ENCODE measurements at regions not wholly inside any gene's neighbourhood (a gene's known extent, or its start where the extent isn't known, plus 50 kb on each side); places are given as distances from the start of the nearest gene placed in this dataset.

- DNase-seq (ENCODE audit: low spot score in 2 of 2): no peak
- no peak overlapping the region for H3K4me3 ChIP-seq
- no peaks in the 10 kb centered on the region for H3K9me3 ChIP-seq
- in situ Hi-C loops (cut with MboI; ENCODE audit: low sequenced_read_pairs): no loop called here
- H3K4me1 ChIP-seq: peaks cover 25% of the 10 kb centered on the region
- H3K27me3 ChIP-seq (ENCODE audit: low read depth): no peaks in the 10 kb centered on the region
- no peaks in the 10 kb centered on the region for H3K36me3 ChIP-seq (replicated peaks)
These were observed 125.0 kb upstream of the THSD7A start for GRCh38 chr7:11956991-11957390.

DNA sequence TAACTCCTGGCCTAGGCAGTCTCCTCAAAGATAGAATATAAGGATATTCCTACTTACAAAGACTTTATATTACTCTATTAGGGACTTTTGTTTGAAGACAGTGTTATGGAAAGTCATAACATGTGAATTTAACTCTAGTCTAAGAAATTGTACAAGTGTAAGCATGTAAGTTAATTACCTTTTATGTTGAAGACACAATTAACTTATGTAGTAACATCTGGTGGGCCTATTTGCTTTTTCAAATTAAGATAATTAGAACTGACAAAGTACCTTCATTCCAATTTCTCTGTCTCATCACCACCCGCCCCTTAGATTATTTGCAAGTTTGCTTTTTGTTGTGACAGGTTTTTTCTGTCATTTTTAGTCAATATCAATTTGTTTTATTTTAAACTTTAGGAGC is 126.0 kb upstream of the THSD7A start:
- in situ Hi-C loops (cut with MboI; ENCODE audit: low sequenced_read_pairs): no loop called here
- Histone ChIP-seq H3K36me3 (replicated peaks) (no peaks in the 10 kb centered on the region), H3K9me3 (no peaks in the 10 kb centered on the region), H3K4me1 (peaks cover 25% of the 10 kb centered on the region), H3K27me3 (ENCODE audit: low read depth) (no peaks in the 10 kb centered on the region), H3K4me3 (no peak overlapping the region)
- no peak for DNase-seq (ENCODE audit: low spot score in 2 of 2)

- peak in 1 of 2 experiments; percentile 91 for DNase-seq (ENCODE audit: low spot score in 2 of 2)
- Histone ChIP-seq H3K4me3 (no peak overlapping the region), H3K4me1 (peaks cover 25% of the 10 kb centered on the region), H3K27me3 (ENCODE audit: low read depth) (no peaks in the 10 kb centered on the region), H3K36me3 (replicated peaks) (no peaks in the 10 kb centered on the region), H3K9me3 (no peaks in the 10 kb centered on the region)
- in situ Hi-C loops (cut with MboI; ENCODE audit: low sequenced_read_pairs): no loop called here
These were observed 127.1 kb upstream of the THSD7A start for GRCh38 chr7:11959121-11959520.

DNA sequence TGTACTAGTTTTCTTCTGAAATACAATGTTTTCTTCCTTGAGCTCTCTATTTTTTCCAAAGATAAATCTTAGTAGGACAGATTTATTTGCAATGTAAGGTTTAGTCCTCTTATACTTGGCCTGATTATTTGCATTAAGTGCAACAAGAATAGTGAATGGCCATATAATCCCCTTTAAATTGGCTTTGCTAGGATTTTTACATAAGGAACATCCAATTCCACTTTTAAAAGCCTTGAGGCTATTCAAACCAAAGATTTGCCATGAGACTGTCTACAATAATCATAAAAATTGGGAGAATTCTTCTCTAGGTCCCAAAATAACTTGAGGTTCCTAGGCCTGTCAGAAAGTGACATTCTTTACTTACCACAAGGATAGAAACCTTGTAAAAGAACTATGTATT is 128.6 kb upstream of the THSD7A start:
- Histone ChIP-seq H3K4me1 (peaks cover 25% of the 10 kb centered on the region), H3K36me3 (replicated peaks) (no peaks in the 10 kb centered on the region), H3K9me3 (no peaks in the 10 kb centered on the region), H3K27me3 (ENCODE audit: low read depth) (no peaks in the 10 kb centered on the region), H3K4me3 (no peak overlapping the region)
- DNase-seq (ENCODE audit: low spot score in 2 of 2): peak in 1 of 2 experiments; percentile 97
- in situ Hi-C loops (cut with MboI; ENCODE audit: low sequenced_read_pairs): no loop called here

DNA sequence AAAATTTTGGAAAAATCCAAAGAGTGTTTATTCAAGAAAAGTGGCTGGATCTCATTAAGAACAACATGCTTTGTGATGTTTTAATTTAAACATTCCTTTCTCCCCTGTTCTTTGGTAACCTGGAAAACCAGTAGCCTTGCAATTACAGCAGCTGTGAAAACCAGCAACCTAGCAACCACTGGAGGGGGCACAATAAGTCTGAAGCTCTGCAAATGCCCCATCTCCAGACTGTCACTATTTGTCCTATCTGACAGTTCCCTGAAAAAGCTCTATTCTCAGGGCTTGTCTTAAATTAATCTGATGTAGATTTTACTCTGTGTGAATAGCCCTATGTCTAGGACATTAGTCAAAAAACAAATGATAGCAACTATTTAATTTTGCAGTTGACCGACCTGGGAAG is 137.6 kb upstream of the THSD7A start:
- no peaks in the 10 kb centered on the region for H3K27me3 ChIP-seq (ENCODE audit: low read depth)
- in situ Hi-C loops (cut with MboI; ENCODE audit: low sequenced_read_pairs): no loop called here
- H3K9me3 ChIP-seq: peaks cover 5% of the 10 kb centered on the region; the same call in 1 of the 2 replicates
- H3K36me3 ChIP-seq (replicated peaks): no peaks in the 10 kb centered on the region
- H3K4me1 ChIP-seq: peaks cover 3% of the 10 kb centered on the region; the same call in 1 of the 2 replicates
- DNase-seq (ENCODE audit: low spot score in 2 of 2): peak in 1 of 2 experiments; percentile 26
- H3K4me3 ChIP-seq: no peak overlapping the region

- H3K9me3 ChIP-seq: peaks cover 5% of the 10 kb centered on the region; the same call in 1 of the 2 replicates
These were observed 138.1 kb upstream of the THSD7A start for GRCh38 chr7:11970132-11970531.

DNA sequence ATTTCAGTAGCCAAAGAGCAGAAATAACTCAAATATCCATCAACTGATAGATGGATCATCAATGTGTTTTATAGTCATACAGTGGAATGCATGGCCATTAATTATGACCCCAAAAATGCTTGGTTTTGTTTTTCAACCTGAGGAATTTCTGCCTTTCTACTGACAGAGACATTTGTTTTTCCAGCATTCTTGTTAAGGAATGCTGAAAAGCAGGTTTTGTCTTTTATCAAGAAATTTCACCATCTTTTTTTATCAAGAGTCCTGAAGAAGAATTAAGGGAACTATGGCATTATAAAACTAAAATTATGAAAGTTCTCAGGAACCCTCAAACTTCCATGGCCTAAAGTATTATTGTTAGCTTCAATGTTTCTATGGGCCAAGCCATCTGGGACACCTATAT is 153.4 kb upstream of the THSD7A start:
- in situ Hi-C loops (cut with MboI; ENCODE audit: low sequenced_read_pairs): no loop called here
- H3K36me3 ChIP-seq (replicated peaks): no peaks in the 10 kb centered on the region
- DNase-seq (ENCODE audit: low spot score in 2 of 2): no peak
- peaks cover 9% of the 10 kb centered on the region for H3K4me1 ChIP-seq
- H3K27me3 ChIP-seq (ENCODE audit: low read depth): no peaks in the 10 kb centered on the region
- H3K4me3 ChIP-seq: no peak overlapping the region
- H3K9me3 ChIP-seq: no peaks in the 10 kb centered on the region

More at GRCh38 chr7:11970132-11970531, 138.1 kb upstream of the THSD7A start:
- Histone ChIP-seq H3K36me3 (replicated peaks) (no peaks in the 10 kb centered on the region), H3K4me1 (peaks cover 3% of the 10 kb centered on the region; the same call in 1 of the 2 replicates), H3K4me3 (no peak overlapping the region), H3K27me3 (ENCODE audit: low read depth) (no peaks in the 10 kb centered on the region)
- in situ Hi-C loops (cut with MboI; ENCODE audit: low sequenced_read_pairs): no loop called here
- DNase-seq (ENCODE audit: low spot score in 2 of 2): peak; percentile 24 to 60

GRCh38 chr7:11985971-11986370 is 154.0 kb upstream of the THSD7A start:
- no peak overlapping the region for H3K4me3 ChIP-seq
- H3K36me3 ChIP-seq (replicated peaks): no peaks in the 10 kb centered on the region
- H3K27me3 ChIP-seq (ENCODE audit: low read depth): no peaks in the 10 kb centered on the region
- DNase-seq (ENCODE audit: low spot score in 2 of 2): no peak
- H3K4me1 ChIP-seq: peaks cover 9% of the 10 kb centered on the region
- no peaks in the 10 kb centered on the region for H3K9me3 ChIP-seq
- in situ Hi-C loops (cut with MboI; ENCODE audit: low sequenced_read_pairs): no loop called here

GRCh38 chr7:11988186-11988585 is 156.2 kb upstream of the THSD7A start:
- DNase-seq (ENCODE audit: low spot score in 2 of 2): no peak
- Histone ChIP-seq H3K27me3 (ENCODE audit: low read depth) (no peaks in the 10 kb centered on the region), H3K36me3 (replicated peaks) (no peaks in the 10 kb centered on the region), H3K9me3 (no peaks in the 10 kb centered on the region), H3K4me1 (peaks cover 9% of the 10 kb centered on the region), H3K4me3 (no peak overlapping the region)
- in situ Hi-C loops (cut with MboI; ENCODE audit: low sequenced_read_pairs): no loop called here

DNA sequence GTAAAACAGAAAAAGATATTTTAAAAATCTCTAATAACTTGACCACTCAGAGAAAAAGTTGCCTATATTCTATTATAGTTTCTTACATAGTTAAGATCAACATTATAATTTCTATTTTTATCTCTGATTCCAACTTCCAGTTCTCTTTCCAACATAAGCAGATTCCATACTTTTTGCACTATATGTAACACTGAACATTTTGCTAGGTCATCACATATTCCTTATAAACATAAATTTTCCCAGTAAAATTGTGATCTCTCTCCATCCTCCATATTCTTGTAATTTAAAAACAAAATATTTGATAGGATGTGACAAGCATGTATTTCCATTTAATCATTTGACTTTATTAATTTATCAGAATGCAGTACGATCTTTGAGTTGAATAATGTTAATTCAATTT is 170.4 kb upstream of the THSD7A start:
- in situ Hi-C loops (cut with MboI; ENCODE audit: low sequenced_read_pairs): no loop called here
- Histone ChIP-seq H3K4me1 (peaks cover 11% of the 10 kb centered on the region), H3K36me3 (replicated peaks) (no peaks in the 10 kb centered on the region), H3K4me3 (no peak overlapping the region), H3K9me3 (no peaks in the 10 kb centered on the region), H3K27me3 (ENCODE audit: low read depth) (no peaks in the 10 kb centered on the region)
- DNase-seq (ENCODE audit: low spot score in 2 of 2): no peak

DNA sequence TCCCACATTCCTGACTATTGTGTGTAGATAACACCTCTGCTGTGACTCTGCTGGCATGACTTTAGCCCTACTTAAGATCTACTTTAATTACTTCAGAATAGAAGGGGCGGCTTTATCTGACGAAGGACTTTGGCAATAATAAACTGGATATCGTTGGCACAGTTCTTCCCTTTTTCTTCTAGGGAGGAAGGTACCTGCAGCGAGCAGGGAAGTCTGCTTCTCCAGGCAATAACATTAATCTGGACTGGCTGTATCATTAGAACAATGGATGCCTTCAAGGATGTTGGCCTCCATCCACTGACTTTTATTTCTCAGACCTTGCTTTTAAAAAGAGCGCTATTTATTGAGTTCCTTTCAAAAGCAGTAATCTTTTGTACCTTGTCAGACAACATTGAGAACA is 172.6 kb upstream of the THSD7A start:
- H3K4me3 ChIP-seq: no peak overlapping the region
- no peaks in the 10 kb centered on the region for H3K9me3 ChIP-seq
- in situ Hi-C loops (cut with MboI; ENCODE audit: low sequenced_read_pairs): no loop called here
- peaks cover 25% of the 10 kb centered on the region for H3K4me1 ChIP-seq
- no peaks in the 10 kb centered on the region for H3K27me3 ChIP-seq (ENCODE audit: low read depth)
- peak in 1 of 2 experiments; percentile 54 for DNase-seq (ENCODE audit: low spot score in 2 of 2)
- H3K36me3 ChIP-seq (replicated peaks): no peaks in the 10 kb centered on the region

DNA sequence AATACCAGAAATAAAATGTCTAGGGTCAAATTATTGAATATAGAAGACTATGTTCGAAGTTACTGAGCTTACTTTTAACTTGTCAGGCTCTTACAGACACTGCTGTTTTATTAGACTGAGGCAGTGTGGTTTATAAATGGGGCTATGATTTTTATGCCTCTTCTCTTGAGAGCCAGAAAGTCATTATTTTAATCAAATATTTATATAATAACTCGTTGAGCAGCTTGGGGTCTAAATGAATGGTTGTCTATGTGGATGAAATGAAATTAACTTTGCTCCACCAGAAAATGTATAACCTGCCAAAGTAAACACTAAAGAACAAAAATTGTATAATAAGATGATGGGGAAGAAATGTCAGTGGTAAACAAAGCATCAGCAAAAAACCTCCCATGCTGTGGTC is 175.6 kb upstream of the THSD7A start:
- no peak overlapping the region for H3K4me3 ChIP-seq
- DNase-seq (ENCODE audit: low spot score in 2 of 2): no peak
- in situ Hi-C loops (cut with MboI; ENCODE audit: low sequenced_read_pairs): no loop called here
- no peaks in the 10 kb centered on the region for H3K27me3 ChIP-seq (ENCODE audit: low read depth)
- H3K36me3 ChIP-seq (replicated peaks): no peaks in the 10 kb centered on the region
- no peaks in the 10 kb centered on the region for H3K9me3 ChIP-seq
- H3K4me1 ChIP-seq: peaks cover 27% of the 10 kb centered on the region

DNA sequence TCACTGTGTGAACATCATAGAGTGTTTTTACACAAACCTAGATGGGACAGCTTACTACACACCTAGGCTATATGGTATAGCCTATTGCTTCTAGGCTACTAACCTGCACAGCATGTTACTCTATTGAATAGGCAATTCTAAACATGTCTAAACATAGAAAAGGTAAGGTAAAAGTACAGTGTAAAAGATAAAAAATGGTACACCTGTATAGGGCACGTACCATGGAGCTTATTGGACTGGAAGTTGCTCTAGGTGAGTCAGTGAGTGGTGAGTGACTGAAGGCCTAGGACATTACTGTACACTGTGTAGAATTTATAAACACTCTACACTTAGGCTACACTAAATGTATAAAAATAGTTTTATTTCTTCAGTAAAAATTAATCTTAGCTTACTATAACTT is 182.0 kb upstream of the THSD7A start:
- no peak overlapping the region for H3K4me3 ChIP-seq
- peaks cover 9% of the 10 kb centered on the region for H3K4me1 ChIP-seq
- H3K9me3 ChIP-seq: no peaks in the 10 kb centered on the region
- no peaks in the 10 kb centered on the region for H3K36me3 ChIP-seq (replicated peaks)
- DNase-seq (ENCODE audit: low spot score in 2 of 2): no peak
- in situ Hi-C loops (cut with MboI; ENCODE audit: low sequenced_read_pairs): no loop called here
- H3K27me3 ChIP-seq (ENCODE audit: low read depth): no peaks in the 10 kb centered on the region

GRCh38 chr7:12016439-12016838 is 184.4 kb upstream of the THSD7A start:
- in situ Hi-C loops (cut with MboI; ENCODE audit: low sequenced_read_pairs): no loop called here
- DNase-seq (ENCODE audit: low spot score in 2 of 2): no peak
- H3K27me3 ChIP-seq (ENCODE audit: low read depth): no peaks in the 10 kb centered on the region
- no peaks in the 10 kb centered on the region for H3K9me3 ChIP-seq
- peaks cover 6% of the 10 kb centered on the region for H3K4me1 ChIP-seq
- H3K36me3 ChIP-seq (replicated peaks): no peaks in the 10 kb centered on the region
- H3K4me3 ChIP-seq: no peak overlapping the region

DNA sequence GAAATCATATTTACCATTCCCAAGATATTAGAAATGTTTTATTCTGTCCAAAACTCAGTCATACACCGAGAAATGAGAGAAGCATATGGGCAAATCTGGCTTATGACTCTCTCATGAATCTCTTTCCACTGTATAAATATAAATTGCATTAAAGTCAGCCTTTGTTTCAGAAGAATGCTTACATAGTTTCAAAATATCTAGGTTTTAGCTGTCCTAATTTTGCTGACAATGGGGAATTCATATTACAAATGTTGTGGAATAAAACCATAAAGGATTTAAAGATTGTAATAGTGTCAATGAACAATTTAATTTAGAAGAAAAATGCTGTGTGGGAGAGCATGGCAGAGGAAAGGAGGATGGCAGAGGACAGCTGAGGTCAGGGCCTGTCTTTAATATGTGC is 185.0 kb upstream of the THSD7A start:
- Histone ChIP-seq H3K27me3 (ENCODE audit: low read depth) (no peaks in the 10 kb centered on the region), H3K4me1 (peaks cover 11% of the 10 kb centered on the region), H3K4me3 (no peak overlapping the region), H3K9me3 (no peaks in the 10 kb centered on the region), H3K36me3 (replicated peaks) (no peaks in the 10 kb centered on the region)
- in situ Hi-C loops (cut with MboI; ENCODE audit: low sequenced_read_pairs): no loop called here
- DNase-seq (ENCODE audit: low spot score in 2 of 2): no peak
